ENCODE measurements at regions not wholly inside any gene's neighbourhood (a gene's known extent, or its start where the extent isn't known, plus 50 kb on each side); places are given as distances from the start of the nearest gene placed in this dataset.
"Not testable (repeated sequence)": the region's sequence is repeated elsewhere in the genome, so short reads cannot be mapped to it uniquely, and the experiment has no call there.

DNA sequence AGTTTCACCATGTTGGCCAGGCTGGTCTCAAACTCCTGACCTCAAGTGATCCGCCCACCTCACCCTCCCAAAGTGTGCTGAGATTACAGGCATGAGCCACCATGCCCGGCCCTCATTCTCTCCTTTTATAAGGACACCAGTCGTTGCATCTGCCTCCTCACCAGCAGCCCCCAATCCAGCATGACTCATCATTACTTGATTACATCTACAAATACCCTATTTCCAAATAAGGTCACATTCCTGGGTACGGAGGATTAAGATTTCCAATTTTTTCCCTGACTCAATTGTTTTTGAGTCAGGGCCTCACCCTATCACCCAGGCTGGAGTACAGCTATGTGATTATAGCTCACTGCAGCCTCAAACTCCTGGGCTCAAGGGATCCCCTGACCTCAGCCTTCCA is 49.8 kb upstream of the DEFB108B start:
- TF ChIP-seq, protein P1, sequence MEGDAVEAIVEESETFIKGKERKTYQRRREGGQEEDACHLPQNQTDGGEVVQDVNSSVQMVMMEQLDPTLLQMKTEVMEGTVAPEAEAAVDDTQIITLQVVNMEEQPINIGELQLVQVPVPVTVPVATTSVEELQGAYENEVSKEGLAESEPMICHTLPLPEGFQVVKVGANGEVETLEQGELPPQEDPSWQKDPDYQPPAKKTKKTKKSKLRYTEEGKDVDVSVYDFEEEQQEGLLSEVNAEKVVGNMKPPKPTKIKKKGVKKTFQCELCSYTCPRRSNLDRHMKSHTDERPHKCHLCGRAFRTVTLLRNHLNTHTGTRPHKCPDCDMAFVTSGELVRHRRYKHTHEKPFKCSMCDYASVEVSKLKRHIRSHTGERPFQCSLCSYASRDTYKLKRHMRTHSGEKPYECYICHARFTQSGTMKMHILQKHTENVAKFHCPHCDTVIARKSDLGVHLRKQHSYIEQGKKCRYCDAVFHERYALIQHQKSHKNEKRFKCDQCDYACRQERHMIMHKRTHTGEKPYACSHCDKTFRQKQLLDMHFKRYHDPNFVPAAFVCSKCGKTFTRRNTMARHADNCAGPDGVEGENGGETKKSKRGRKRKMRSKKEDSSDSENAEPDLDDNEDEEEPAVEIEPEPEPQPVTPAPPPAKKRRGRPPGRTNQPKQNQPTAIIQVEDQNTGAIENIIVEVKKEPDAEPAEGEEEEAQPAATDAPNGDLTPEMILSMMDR (IDR thresholded peaks at IDR 0.05), result not testable (repeated sequence)
- not testable (repeated sequence) for TF ChIP-seq POLR2A (IDR thresholded peaks at IDR 0.05)
